NCI-H187 treated with DMSO at 0.1 percent for 48 hours (cell line): ENCODE measurements at regions not wholly inside any gene's neighbourhood (a gene's known extent, or its start where the extent isn't known, plus 50 kb on each side); places are given as distances from the start of the nearest gene placed in this dataset.

Experiments
- DNase-seq: peaks from one replicate; lab custom pipeline; 2025; lab: John Stamatoyannopoulos, UW

GRCh38 chr3:182214416-182214815 lies 502.7 kb downstream of the SOX2 start:
- DNase-seq = no peak

DNA sequence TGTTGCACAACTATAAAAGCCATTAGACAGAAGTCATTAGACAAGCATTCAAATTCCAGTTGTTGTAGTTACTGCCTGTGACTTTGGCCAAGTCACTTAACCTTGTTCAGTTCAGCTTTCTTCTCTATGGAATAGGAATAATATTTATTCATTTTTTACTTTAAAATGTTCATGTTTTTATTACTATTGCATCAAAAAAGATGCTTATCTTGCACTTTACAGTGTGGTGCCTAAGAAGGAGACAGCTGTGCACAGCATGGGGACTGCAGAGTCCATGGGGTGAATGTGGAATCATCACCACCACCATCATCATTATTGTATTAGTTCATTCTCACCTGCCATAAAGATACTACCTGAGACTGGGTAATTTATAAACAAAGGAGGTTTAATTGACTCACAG lies 504.2 kb downstream of the SOX2 start:
- DNase-seq = no peak

DNA sequence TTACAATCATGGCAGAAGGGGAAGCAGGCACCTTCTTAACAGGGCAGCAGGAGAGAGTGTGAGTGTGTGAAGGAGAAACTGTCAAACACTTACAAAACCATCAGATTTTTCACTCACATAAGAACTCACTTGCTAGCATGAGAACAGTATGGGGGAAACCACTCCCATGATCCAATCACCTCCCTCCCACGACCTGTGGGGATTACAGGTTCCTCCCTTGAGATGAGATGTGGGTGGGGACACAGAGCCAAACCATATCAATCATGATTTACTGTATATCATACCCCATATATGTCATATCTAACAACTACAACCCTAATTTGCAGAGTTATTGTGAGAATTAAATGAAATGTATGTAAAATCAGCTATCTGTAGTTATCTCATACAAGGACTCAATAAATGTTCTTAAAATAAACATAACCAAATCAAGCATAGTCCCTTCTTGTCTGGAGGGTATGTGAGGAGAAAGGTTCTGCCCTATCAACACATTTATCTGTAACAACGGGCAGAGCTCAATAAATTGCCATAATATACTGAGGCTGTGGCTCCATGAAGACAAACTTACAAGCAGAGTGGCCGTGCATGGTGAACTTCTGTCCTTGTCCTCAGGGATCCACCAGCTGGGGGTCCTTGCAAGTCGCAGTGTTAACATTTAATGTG lies 504.7 kb downstream of the SOX2 start:
- DNase-seq = no peak

DNA sequence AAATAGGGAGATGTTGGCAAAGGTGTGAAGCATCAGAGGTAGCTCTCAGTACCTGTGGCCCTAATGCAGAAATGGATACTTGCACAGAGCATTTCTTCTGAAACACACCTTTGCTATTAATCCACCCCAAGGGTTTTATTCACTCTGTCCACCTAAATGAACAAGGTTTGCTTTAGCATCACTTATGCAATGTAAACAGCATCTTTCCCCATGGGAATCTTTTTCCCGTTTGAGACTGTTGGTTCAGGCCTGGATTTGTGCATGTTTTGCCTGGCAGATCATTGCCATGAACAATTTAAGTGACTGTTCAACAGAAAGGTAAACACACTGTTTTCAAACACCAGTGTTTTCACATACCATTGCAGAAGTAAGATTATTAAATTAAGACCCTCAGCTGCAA lies 508.3 kb downstream of the SOX2 start:
- DNase-seq = no peak

DNA sequence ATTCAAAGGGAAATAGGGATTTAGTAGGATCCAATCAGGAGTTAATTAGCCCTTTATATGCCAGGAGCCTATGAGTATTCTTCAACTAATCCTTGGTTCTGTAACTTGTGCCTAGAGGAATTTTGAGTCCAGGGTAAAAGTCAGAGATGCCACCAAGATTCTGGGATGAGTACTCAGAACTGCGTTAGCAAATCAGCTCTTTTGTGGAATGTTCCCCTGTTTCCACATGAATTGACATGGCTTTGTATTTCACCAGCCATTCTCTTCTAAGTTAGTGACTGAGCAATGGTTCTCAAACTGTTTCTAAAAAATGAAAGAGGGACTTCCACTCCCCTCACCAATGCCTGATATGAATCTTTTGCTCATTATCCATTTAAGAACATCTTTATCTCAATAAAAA lies 508.7 kb downstream of the SOX2 start:
- no peak for DNase-seq

- no peak for DNase-seq
Measured at GRCh38 chr3:182226995-182227394, 515.3 kb downstream of the SOX2 start.

DNA sequence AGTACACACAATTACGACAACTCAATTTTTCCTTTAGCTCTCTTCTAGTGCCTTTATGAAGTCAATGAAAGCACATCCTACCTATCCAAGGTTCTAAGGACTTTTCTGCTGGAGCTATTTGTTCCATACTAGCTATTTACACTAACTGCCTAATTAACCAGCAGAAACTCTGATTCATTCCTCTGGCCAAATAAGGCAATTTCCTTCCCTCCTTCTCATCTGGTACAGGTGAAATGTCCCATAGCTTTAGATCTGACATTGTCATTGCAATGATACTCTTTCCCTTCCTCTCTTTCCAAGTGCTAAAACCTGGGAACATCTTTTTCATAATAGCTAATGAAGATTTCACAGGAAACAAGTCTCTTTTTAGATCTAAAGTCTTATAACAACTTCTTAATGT lies 521.7 kb downstream of the SOX2 start:
- DNase-seq = no peak

GRCh38 chr3:182233957-182234356 lies 522.2 kb downstream of the SOX2 start:
- DNase-seq = no peak

- DNase-seq = no peak
Measured at GRCh38 chr3:182234881-182235280, 523.2 kb downstream of the SOX2 start.

DNA sequence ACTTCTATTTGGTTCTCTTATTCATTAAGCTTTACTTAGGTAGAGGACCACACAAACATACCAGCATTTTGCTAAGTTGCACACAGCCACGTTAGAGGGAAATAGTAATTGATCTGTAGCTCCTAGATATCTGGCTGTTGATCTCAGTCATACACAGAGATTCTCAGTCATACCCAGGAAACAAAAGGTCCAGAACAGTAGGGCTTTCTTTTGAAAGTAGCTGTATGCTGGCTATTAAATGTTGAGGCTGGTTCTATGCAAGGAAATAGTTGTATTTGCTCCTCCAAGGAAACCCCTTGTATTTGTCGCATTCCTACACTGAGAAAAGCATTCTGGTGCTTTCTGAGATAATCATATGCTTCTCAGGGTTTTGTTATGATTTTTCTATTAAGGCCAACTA lies 523.8 kb downstream of the SOX2 start:
- no peak for DNase-seq

GRCh38 chr3:182238126-182238525 lies 526.4 kb downstream of the SOX2 start:
- DNase-seq = no peak

DNA sequence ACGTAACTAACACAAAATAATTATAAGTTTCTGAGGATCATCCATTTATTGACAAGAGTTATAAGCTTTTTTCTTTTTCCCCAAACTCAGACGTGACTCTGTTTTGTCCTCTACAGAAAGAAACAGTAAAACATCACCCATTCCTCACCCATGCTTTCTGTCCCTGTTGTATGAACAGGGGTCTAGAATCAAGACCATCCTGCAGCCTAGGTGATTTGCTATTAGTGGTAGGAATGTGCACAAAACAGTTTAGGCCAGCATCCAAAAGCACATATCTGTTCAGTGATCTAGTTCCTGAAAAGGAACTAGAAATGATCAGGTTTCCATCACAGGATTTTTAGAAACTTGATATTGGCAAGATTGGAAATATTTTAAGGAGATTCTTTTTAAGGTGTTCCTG lies 527.6 kb downstream of the SOX2 start:
- no peak for DNase-seq

- DNase-seq = no peak
Measured at GRCh38 chr3:182240474-182240873, 528.7 kb downstream of the SOX2 start.

DNA sequence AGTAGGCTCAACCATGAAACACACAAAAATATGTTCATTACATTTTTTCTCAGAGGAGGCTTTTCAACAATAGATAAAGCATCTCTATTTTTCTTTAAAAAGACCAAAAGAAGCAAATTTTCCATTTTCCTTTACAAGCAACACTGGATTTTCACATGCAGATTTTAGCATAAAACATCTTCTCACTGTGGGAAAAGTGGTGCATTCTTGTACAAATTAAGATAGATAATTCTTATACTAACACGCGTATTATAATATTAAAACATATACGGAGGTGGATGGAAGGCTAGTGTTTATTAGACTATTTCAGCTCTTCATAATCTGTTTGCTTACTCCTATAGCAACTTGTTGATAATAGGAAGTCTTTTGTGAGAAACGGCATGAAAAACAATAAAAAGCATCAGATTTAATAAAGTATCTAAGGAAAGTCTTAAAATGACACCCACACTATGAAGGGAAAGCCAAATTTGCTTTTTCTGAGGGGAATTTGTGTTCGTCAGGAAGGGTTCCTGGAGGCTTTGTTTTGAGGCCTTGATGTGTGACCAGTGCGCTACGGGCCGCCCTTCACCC lies 529.6 kb downstream of the SOX2 start:
- DNase-seq = no peak

DNA sequence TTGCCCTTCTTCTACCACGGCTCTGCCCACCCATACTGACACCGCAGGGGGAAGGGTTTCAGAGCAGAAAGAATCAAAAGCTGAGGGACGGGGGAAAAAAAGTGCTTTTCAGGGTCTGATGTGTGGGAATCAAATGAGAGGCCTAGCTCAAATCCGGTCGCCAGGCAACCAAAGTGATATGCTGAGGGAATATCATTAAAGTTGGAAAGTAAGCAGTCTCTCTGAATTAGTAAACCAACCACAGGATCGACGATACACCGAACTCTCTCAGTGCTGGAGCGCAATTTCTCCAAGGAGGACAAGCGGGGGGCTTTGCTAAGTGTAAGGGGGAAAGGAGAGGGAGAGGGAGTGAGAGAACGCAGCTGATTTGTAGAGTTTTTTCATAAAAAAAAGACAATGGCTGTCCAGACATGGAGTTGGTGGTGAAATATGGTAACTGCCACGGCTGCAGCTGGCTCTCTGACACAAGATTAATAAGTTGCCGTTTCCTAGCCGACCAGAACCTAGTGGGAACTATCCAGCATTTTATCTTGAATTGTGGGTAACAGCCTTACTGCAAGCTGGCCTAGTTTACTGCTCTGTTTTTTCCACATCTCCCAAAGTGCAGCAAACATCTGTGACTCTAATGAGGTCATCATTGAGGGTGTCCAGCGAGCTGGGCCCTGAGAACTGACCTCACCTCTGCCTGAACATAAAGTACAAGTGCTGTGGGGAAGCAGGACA lies 530.2 kb downstream of the SOX2 start:
- no peak for DNase-seq

- DNase-seq = no peak
Measured at GRCh38 chr3:182242489-182242942, 530.8 kb downstream of the SOX2 start.

DNA sequence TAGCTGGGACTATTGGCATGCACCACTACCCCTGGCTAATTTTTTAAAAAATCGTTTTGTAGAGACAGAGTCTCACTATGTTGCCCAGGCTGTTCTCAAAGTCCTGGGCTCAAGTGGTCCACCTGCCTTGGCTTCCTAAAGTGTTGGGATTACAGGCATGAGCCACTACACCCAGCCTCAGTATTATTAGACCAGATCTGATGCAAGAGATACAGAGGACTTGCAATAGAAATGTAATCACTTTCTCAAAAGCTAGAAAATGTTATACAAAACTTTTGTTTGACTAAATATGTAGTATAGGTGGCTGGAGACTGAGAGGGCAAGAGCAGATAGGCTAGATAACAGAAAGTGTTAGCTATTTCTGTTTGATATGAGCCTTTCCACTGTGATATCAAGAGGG lies 531.9 kb downstream of the SOX2 start:
- no peak for DNase-seq

DNA sequence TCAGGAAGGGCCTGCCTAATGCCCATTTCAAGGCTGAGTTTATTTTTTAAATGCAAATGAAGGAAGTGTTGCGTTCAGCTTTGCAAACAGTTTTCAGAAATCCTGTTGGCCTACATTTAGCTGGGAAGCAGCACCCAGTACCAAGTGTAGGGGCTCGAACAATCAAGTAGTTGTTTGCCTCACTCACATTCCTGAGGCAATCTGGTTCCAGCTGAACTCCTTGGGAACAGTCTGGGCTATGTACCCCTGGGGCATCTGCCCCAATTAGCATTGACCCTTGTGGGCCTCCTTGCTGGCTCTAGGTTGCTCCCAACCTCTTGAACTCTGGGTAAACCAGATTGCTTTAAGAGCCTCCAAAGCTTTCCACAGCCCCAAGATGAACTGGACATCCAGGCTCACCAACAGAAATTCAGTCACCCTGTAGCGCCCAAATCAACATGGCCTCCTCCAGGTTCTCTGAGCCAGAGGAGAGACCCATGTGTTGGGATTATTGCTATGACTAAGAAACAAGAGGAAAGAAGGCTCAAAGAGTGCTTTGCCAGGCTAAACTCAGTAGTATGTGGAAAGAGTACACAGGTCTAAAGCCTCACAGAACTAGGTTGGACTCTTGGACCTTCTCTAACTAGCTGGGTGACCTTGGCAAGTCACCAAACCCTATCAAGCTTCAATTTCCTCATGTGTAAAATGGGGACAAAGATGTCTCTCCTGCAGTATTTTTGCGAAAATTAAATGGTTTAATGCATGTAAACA lies 532.7 kb downstream of the SOX2 start:
- no peak for DNase-seq

DNA sequence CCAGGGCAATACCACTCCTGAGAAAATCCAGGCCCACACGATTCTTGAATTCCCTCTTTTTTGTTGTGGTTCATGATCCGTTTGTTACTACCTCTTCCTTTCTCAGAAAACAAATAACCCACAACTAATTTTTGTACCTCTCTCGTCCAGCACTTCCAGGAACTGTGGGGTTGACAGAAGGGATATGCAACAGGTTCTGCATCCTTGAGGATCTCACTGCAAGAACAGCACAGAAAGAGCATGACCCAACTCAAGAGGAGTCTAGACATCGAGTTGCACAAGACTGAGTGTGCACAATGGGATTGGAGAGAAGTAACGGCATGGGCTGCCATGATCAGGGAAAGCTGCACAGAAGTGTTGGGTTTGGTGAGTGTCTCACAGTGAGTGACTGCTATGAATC lies 533.3 kb downstream of the SOX2 start:
- DNase-seq = no peak

DNA sequence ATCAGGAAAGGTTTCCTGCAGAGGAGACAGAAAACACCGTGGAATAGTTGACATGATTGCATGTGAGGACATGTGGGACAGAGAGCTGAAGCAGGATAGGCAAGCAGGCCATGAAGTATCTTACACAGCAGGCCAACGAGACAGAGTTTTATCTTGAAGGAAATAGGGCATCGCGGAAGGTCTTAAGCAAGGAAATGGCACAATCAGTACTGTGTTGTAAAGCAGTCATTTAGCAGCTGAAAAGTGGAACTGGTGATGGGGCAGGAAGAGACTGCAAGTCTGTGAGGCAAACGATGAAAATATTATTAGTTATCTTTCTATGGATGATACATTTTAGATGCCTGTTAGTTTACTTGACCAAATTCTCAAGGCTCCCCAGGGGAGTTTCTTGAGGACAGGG lies 535.1 kb downstream of the SOX2 start:
- DNase-seq = no peak

- no peak for DNase-seq
Measured at GRCh38 chr3:182248349-182248880, 536.7 kb downstream of the SOX2 start.

- no peak for DNase-seq
Measured at GRCh38 chr3:182252802-182253201, 540.5 kb upstream of the ATP11B start.

GRCh38 chr3:182255158-182255557 lies 538.1 kb upstream of the ATP11B start:
- DNase-seq = no peak
